ENCODE measurements at regions not wholly inside any gene's neighbourhood (a gene's known extent, or its start where the extent isn't known, plus 50 kb on each side); places are given as distances from the start of the nearest gene placed in this dataset.
"Not testable (repeated sequence)": the region's sequence is repeated elsewhere in the genome, so short reads cannot be mapped to it uniquely, and the experiment has no call there.

GRCh38 chr10:3635697-3636096, 149.3 kb downstream of the KLF6 start:
- no peak overlapping the region for H2AFZ ChIP-seq (ENCODE audit: low read length)
- no peaks in the 10 kb centered on the region for H3F3A ChIP-seq (ENCODE audit: insufficient read depth, low read length)
- no peak overlapping the region for H3K27ac ChIP-seq (ENCODE audit: low read depth, low read length, poor library complexity, severe bottlenecking)
- no peaks in the 10 kb centered on the region for H3K4me1 ChIP-seq (ENCODE audit: insufficient read depth, low read length, severe bottlenecking)
- H4K20me1 ChIP-seq (ENCODE audit: insufficient read depth, low read length) = no peaks in the 10 kb centered on the region
- H3K79me2 ChIP-seq (ENCODE audit: insufficient read depth, low read length) = no peaks in the 10 kb centered on the region
- TF ChIP-seq EZH2 (IDR thresholded peaks at IDR 0.05; ENCODE audit: borderline replicate concordance, low read length) (no peak), CTCF (IDR thresholded peaks at IDR 0.05; ENCODE audit: low read length) (no peak)
- H3K4me3 ChIP-seq (ENCODE audit: low read depth, low read length, poor library complexity, severe bottlenecking) = no peak overlapping the region
- H3K9ac ChIP-seq (ENCODE audit: low read length) = no peak overlapping the region
- H3K9me3 ChIP-seq (ENCODE audit: low read length) = no peaks in the 10 kb centered on the region
- H3K36me3 ChIP-seq (ENCODE audit: insufficient read depth, low read length) = no peaks in the 10 kb centered on the region
- H3K27me3 ChIP-seq (ENCODE audit: insufficient read depth, low read length) = no peaks in the 10 kb centered on the region
- no peak overlapping the region for H3K4me2 ChIP-seq (ENCODE audit: low read length)
- H3K9me2 ChIP-seq (ENCODE audit: low read depth, low read length) = no peaks in the 10 kb centered on the region

- no peaks in the 10 kb centered on the region for H3K9me3 ChIP-seq (ENCODE audit: low read length)
- no peaks in the 10 kb centered on the region for H3K4me1 ChIP-seq (ENCODE audit: insufficient read depth, low read length, severe bottlenecking)
- H3K4me3 ChIP-seq (ENCODE audit: low read depth, low read length, poor library complexity, severe bottlenecking) = no peak overlapping the region
- no peaks in the 10 kb centered on the region for H3K9me2 ChIP-seq (ENCODE audit: low read depth, low read length)
- no peak overlapping the region for H3K27ac ChIP-seq (ENCODE audit: low read depth, low read length, poor library complexity, severe bottlenecking)
- no peaks in the 10 kb centered on the region for H4K20me1 ChIP-seq (ENCODE audit: insufficient read depth, low read length)
- H3K4me2 ChIP-seq (ENCODE audit: low read length) = no peak overlapping the region
- H3K27me3 ChIP-seq (ENCODE audit: insufficient read depth, low read length) = no peaks in the 10 kb centered on the region
- no peaks in the 10 kb centered on the region for H3K79me2 ChIP-seq (ENCODE audit: insufficient read depth, low read length)
- H3K36me3 ChIP-seq (ENCODE audit: insufficient read depth, low read length) = no peaks in the 10 kb centered on the region
- H3F3A ChIP-seq (ENCODE audit: insufficient read depth, low read length) = no peaks in the 10 kb centered on the region
- H3K9ac ChIP-seq (ENCODE audit: low read length) = no peak overlapping the region
- TF ChIP-seq CTCF (IDR thresholded peaks at IDR 0.05; ENCODE audit: low read length) (no peak), EZH2 (IDR thresholded peaks at IDR 0.05; ENCODE audit: borderline replicate concordance, low read length) (no peak)
- H2AFZ ChIP-seq (ENCODE audit: low read length) = no peak overlapping the region
Observed at GRCh38 chr10:3635211-3635671, 149.8 kb downstream of the KLF6 start.

GRCh38 chr10:3634646-3635045, 150.4 kb downstream of the KLF6 start:
- not testable (repeated sequence) for H3K4me2 ChIP-seq (ENCODE audit: low read length); H3K36me3 ChIP-seq (ENCODE audit: insufficient read depth, low read length); H3K4me1 ChIP-seq (ENCODE audit: insufficient read depth, low read length, severe bottlenecking); H4K20me1 ChIP-seq (ENCODE audit: insufficient read depth, low read length); H3K4me3 ChIP-seq (ENCODE audit: low read depth, low read length, poor library complexity, severe bottlenecking); H3K27me3 ChIP-seq (ENCODE audit: insufficient read depth, low read length); H3K27ac ChIP-seq (ENCODE audit: low read depth, low read length, poor library complexity, severe bottlenecking); H3K9ac ChIP-seq (ENCODE audit: low read length); H3K9me3 ChIP-seq (ENCODE audit: low read length); H3K9me2 ChIP-seq (ENCODE audit: low read depth, low read length); H3F3A ChIP-seq (ENCODE audit: insufficient read depth, low read length); H3K79me2 ChIP-seq (ENCODE audit: insufficient read depth, low read length); H2AFZ ChIP-seq (ENCODE audit: low read length)

GRCh38 chr10:3631701-3632330, 153.2 kb downstream of the KLF6 start:
- no peaks in the 10 kb centered on the region for H3K9me3 ChIP-seq (ENCODE audit: low read length)
- no peak for TF ChIP-seq CTCF (IDR thresholded peaks at IDR 0.05; ENCODE audit: low read length)
- TF ChIP-seq EZH2 (IDR thresholded peaks at IDR 0.05; ENCODE audit: borderline replicate concordance, low read length) = no peak

More at GRCh38 chr10:3631701-3632330, 153.2 kb downstream of the KLF6 start:
- no peaks in the 10 kb centered on the region for H3K79me2 ChIP-seq (ENCODE audit: insufficient read depth, low read length)
- H3F3A ChIP-seq (ENCODE audit: insufficient read depth, low read length) = no peaks in the 10 kb centered on the region
- H3K27ac ChIP-seq (ENCODE audit: low read depth, low read length, poor library complexity, severe bottlenecking) = no peak overlapping the region
- H3K4me3 ChIP-seq (ENCODE audit: low read depth, low read length, poor library complexity, severe bottlenecking) = no peak overlapping the region
- H2AFZ ChIP-seq (ENCODE audit: low read length) = no peak overlapping the region
- no peak overlapping the region for H3K4me2 ChIP-seq (ENCODE audit: low read length)
- H3K4me1 ChIP-seq (ENCODE audit: insufficient read depth, low read length, severe bottlenecking) = no peaks in the 10 kb centered on the region
- no peaks in the 10 kb centered on the region for H4K20me1 ChIP-seq (ENCODE audit: insufficient read depth, low read length)
- no peaks in the 10 kb centered on the region for H3K9me2 ChIP-seq (ENCODE audit: low read depth, low read length)
- H3K36me3 ChIP-seq (ENCODE audit: insufficient read depth, low read length) = no peaks in the 10 kb centered on the region
- H3K9ac ChIP-seq (ENCODE audit: low read length) = no peak overlapping the region
- H3K27me3 ChIP-seq (ENCODE audit: insufficient read depth, low read length) = no peaks in the 10 kb centered on the region
